ENCODE measurements at regions not wholly inside any gene's neighbourhood (a gene's known extent, or its start where the extent isn't known, plus 50 kb on each side); places are given as distances from the start of the nearest gene placed in this dataset.

DNA sequence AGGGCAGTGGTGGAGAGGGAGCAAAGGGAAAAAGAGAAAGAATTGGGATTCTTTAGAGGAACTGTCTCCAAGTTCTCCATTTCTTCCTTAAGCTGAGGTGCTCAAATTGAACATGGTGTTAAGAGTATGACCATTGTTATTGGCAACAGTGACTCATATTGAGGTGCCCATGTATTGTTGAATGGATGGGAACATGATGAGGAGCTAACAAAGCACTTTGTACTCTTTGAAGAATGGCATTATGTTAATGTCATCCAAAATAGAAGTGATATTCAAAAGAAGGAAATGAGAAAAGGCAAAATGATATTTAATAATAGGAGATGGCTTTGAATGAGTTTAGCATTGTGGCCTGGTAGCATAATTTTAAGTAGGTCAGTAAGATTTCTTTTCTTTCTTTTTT, 261.1 kb downstream of the QKI start:
- H3K4me3 ChIP-seq (replicated peaks; ENCODE audit: low read depth, low read length) = no peak overlapping the region
- DNase-seq (ENCODE audit: extremely low read depth, low read depth) = no peak
- TF ChIP-seq, protein P1, sequence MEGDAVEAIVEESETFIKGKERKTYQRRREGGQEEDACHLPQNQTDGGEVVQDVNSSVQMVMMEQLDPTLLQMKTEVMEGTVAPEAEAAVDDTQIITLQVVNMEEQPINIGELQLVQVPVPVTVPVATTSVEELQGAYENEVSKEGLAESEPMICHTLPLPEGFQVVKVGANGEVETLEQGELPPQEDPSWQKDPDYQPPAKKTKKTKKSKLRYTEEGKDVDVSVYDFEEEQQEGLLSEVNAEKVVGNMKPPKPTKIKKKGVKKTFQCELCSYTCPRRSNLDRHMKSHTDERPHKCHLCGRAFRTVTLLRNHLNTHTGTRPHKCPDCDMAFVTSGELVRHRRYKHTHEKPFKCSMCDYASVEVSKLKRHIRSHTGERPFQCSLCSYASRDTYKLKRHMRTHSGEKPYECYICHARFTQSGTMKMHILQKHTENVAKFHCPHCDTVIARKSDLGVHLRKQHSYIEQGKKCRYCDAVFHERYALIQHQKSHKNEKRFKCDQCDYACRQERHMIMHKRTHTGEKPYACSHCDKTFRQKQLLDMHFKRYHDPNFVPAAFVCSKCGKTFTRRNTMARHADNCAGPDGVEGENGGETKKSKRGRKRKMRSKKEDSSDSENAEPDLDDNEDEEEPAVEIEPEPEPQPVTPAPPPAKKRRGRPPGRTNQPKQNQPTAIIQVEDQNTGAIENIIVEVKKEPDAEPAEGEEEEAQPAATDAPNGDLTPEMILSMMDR (IDR thresholded peaks at IDR 0.05; ENCODE audit: low read depth, low read length, missing control alignments) = no peak

DNA sequence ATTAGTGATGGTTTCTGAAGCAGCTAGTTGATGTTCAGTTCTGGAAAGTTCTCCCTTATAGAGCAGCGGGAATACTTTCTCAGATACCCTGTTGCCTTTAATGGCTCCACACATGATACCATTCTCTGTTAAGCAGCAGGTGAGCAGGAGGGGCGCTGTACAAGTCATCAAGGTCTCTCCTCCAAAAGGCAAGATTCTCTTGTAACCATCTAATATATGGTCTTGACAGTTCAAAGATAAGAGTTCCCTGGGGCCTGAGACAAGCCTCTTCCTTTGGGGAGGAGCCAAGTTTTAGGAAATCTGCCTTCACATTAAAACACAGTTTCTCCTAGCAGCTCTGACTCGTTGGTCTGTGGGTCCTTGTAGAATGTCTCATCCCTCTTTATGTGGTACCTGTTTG, 258.2 kb downstream of the QKI start:
- TF ChIP-seq, protein P1 (IDR thresholded peaks at IDR 0.05; ENCODE audit: low read depth, low read length, missing control alignments) = no peak
- no peak overlapping the region for H3K4me3 ChIP-seq (replicated peaks; ENCODE audit: low read depth, low read length)
- no peak for DNase-seq (ENCODE audit: extremely low read depth, low read depth)

DNA sequence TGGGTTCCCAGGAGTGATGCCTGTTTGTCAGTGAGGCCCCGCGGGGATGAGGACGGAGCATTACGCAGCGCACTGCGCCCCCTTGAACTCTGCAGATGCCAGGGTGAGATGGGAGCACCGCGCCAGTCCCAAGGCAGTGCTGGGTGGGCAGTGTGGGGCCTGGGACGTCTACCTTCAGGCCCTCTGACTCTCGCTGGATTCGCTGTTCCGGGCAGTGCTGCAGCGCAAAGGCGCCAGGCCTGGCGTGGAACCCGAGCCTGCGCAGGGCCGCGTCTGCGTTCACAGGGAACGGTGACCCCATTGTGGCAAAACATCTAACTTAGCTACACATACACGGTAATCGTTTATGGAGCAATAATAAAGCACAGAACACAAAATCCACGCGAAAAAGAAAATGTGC, 257.3 kb downstream of the QKI start:
- no peak for DNase-seq (ENCODE audit: extremely low read depth, low read depth)
- H3K4me3 ChIP-seq (replicated peaks; ENCODE audit: low read depth, low read length) = no peak overlapping the region
- TF ChIP-seq, protein P1 (IDR thresholded peaks at IDR 0.05; ENCODE audit: low read depth, low read length, missing control alignments) = no peak

DNA sequence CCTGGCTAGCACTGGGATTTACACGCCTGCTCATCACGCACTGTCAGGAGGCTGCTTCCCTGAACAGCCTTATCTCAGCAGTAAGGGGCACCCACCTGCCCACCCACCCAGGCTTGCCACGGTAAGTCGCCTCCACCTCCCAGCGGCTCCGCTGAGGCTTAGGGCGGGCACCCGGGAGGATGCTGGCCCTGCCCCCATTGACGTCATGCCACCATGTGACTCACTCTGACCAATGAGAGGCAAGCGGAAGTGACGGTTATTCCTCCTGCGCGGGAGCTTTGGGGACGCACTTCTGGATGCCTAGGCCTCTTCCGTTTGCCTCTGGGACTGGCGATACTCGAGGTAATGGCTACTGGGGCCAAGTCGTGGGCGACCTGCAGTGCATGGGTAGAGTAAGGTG, 256.8 kb downstream of the QKI start:
- no peak overlapping the region for H3K4me3 ChIP-seq (replicated peaks; ENCODE audit: low read depth, low read length)
- no peak for DNase-seq (ENCODE audit: extremely low read depth, low read depth)
- TF ChIP-seq, protein P1 (IDR thresholded peaks at IDR 0.05; ENCODE audit: low read depth, low read length, missing control alignments) = no peak

DNA sequence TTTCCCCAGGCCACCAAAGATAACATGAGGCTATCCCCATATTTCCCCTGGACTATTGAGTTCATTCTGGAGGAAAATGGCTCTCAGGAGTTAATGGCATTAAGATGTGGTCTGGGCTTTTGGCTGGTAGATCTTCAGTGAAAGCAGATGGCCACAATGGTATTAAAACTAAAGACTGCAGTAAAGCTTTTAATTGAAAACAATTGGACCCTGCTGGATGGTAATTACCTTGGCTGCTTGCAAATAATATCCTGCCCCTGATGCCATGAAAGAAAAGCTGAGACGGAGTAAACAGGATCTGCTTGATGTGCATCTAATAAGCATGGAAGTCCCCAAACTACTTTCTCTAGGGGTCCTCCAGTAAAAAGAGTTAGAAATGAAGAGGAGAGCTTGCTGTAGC, 255.8 kb downstream of the QKI start:
- TF ChIP-seq, protein P1 (IDR thresholded peaks at IDR 0.05; ENCODE audit: low read depth, low read length, missing control alignments) = no peak
- H3K4me3 ChIP-seq (replicated peaks; ENCODE audit: low read depth, low read length) = no peak overlapping the region
- DNase-seq (ENCODE audit: extremely low read depth, low read depth) = no peak

DNA sequence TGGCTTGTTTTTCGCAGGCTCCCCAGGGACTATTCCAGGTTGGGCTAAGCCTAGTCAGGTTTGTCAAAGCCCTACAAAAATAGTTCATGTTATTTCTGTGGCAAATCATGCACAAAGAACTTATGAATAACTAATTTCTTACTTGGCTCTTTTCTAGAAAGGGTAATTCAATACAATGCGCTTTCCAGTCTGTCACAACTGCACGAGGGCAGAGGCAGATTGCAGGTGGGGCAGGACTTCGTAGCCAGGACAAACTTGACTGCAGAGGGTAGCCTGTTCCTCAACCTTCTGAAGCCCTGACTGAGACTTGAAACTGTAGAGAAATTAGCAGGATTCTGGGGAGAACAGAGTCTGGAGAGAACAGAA, 253.5 kb downstream of the QKI start:
- TF ChIP-seq, protein P1 (IDR thresholded peaks at IDR 0.05; ENCODE audit: low read depth, low read length, missing control alignments) = no peak
- DNase-seq (ENCODE audit: extremely low read depth, low read depth) = no peak
- H3K4me3 ChIP-seq (replicated peaks; ENCODE audit: low read depth, low read length) = no peak overlapping the region

DNA sequence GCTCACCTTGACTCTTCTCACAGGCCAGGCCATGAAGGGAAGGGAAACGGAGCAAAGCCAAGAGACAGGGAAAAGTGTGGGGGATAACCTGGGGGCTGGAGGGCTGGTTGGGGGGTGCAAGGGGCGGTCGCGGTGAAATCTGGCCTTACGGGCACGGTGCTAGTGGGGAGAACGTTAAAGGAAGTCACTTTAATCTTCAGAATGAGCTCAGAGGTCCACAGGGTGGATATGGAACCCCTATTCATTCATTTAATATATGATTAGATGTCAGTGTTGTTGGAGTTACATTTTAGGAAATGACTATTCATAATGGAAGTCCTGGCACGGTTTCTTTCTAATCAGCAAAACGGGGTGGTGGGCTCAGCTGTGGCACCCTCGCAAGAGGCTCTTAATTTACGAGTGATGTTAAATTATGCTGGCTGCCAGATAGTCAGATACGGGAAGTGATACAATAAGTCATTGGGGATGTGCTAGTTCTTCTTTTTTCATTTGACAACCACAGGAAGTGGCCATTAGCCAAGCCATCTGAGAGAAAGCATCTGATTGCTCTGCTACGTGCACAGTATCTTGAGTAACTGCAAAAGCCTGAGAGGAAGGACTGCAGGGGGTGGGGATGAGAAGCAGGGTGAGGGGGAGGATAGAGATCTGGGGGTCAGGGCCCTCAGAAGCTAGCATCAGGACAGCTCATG, 253.0 kb downstream of the QKI start:
- H3K4me3 ChIP-seq (replicated peaks; ENCODE audit: low read depth, low read length) = no peak overlapping the region
- TF ChIP-seq, protein P1 (IDR thresholded peaks at IDR 0.05; ENCODE audit: low read depth, low read length, missing control alignments) = no peak

More for the DNA sequence above, 253.0 kb downstream of the QKI start:
- DNase-seq (ENCODE audit: extremely low read depth, low read depth) = no peak

All from HFF-Myc (cell line).